ENCODE measurements at regions not wholly inside any gene's neighbourhood (a gene's known extent, or its start where the extent isn't known, plus 50 kb on each side); places are given as distances from the start of the nearest gene placed in this dataset.

DNA sequence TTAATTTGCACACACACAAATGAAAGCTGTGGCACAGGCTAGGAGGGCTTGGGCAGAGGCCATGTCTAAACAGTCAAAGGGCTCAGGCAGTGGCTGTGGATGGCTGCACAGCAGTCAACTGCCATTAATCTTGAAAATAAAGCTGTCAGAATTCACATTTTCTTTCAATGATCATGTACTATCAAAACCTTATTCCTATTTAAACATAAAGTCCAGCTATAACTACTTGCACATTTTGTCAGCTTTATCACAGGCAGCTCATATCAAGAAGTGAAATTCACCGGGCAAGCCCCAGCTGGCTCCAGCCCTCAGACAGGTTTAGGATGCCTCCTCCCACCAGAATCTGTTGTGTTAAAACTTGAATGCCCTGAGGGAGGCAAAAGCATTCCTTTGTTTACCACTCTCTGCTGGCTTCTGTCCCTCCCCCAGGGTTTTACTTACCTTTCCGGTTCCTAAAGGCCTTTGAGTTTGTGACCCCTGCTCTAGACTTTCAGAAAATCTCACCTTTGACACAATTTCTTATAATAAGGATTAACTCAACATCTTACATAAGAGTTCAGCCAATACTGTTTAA is 54.9 kb upstream of the GRAMD2B start:
- TF ChIP-seq, protein P1, sequence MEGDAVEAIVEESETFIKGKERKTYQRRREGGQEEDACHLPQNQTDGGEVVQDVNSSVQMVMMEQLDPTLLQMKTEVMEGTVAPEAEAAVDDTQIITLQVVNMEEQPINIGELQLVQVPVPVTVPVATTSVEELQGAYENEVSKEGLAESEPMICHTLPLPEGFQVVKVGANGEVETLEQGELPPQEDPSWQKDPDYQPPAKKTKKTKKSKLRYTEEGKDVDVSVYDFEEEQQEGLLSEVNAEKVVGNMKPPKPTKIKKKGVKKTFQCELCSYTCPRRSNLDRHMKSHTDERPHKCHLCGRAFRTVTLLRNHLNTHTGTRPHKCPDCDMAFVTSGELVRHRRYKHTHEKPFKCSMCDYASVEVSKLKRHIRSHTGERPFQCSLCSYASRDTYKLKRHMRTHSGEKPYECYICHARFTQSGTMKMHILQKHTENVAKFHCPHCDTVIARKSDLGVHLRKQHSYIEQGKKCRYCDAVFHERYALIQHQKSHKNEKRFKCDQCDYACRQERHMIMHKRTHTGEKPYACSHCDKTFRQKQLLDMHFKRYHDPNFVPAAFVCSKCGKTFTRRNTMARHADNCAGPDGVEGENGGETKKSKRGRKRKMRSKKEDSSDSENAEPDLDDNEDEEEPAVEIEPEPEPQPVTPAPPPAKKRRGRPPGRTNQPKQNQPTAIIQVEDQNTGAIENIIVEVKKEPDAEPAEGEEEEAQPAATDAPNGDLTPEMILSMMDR (IDR thresholded peaks at IDR 0.05) = no peak
- TF ChIP-seq POLR2A (IDR thresholded peaks at IDR 0.05) = no peak
